HG03558 (cell line): ENCODE measurements at regions not wholly inside any gene's neighbourhood (a gene's known extent, or its start where the extent isn't known, plus 50 kb on each side); places are given as distances from the start of the nearest gene placed in this dataset.
"Not testable (repeated sequence)": the region's sequence is repeated elsewhere in the genome, so short reads cannot be mapped to it uniquely, and the experiment has no call there.

Experiments used
- ATAC-seq: cut with Tn5 transposase; IDR thresholded peaks from one replicate; pipeline ENCODE4 v1.9.1; 2021; ENCODE audit warnings: moderate number of reproducible peaks; ENCODE audit not compliant: unreplicated experiment; ENCODE audit errors: extremely low read depth

DNA sequence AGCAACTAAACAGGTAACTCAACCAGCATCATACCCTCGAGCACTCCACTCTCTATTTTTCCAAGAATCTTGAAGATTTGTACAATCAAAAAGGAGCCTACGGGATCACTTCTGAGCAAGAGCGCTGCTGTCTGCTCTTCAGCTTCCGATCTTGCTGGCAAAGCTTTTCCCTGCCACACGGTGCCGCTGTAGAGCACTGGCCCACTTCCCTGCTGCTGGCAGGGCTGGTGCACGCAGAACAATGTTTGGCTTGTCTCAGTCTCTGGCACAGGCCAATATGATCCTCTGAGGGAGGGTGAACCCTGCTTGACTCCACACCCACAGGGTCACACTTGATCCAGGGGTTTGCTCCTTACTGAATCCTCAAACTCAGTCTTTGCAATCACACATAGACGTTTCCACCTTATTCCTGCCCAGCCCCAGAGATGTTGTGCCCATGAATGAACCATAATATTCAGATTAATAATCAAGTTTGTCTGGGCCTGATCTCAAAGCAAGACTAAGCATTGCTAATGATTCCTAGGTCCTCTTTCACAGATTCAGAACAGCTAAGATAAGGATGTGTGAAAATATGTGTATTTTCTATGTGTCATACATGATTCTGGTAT is 536.6 kb downstream of the SOX6 start:
- ATAC-seq = no peak

DNA sequence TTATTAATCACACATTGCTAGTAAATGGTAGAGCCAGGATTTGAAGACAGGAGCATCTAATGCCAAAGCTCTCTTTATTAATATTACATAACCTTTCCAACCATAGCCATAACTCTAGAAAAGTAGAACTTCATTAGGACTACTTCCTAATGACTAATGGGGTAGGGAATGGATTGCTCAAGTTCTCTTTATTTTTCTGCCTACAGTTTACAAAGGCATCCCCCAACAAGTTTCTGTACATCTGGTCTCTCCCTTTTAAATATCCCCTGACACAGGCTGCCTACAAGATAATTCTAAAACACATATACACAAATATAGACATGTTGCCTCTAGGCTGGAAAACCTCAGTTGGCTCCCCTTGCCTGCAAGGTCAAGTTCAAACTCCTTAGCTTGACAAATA is 534.9 kb downstream of the SOX6 start:
- ATAC-seq = no peak

DNA sequence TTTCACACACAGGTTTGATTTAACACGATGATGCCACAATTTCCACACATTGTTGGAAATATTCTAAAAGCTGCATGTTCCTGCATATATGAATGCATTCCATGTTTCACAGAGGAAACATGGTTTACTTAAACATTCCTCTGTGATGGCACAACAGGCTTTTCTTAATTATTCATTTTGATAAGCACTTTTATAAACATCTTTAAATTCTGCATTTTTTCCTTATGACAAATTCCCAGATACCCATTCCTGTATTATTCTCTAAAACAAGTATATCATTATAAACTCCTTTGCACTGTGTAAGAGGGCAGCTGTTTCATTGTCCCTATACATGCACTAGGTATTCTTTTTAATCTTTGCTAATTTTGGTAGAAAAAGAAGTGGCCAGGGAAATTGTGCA is 532.3 kb downstream of the SOX6 start:
- ATAC-seq = no peak

DNA sequence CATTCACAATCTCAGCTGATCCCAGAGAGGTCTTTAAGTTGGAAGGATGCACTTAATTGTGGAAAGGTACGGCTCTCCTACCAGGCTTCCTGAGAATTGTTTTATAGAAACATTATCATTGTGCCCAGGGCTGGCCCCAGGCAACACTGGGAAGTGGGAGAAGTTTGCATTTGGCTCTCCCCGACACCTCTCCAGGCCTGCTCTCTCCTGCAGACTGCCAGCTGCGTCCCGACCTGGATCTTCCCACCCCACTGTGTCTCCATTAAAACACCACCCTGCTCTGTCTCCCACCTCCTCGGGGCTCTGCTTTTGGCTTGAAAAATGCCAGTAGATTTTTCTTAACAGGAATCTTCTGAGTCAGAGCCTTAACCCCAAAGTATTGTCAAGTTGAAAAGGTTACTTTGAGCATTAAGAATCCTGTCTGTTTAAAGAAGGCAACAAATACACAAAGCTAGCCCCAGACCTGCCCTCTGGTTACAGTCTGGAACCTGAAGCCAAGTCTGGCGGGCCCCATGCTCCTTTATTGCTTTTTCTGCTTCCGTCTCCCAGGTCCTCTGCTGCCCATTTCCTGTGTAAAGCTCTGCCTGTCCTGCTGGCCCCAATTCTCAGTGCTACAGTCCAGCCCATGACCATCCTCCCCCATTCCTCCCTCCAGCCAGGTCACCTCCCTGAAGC is 530.2 kb downstream of the SOX6 start:
- no peak for ATAC-seq

DNA sequence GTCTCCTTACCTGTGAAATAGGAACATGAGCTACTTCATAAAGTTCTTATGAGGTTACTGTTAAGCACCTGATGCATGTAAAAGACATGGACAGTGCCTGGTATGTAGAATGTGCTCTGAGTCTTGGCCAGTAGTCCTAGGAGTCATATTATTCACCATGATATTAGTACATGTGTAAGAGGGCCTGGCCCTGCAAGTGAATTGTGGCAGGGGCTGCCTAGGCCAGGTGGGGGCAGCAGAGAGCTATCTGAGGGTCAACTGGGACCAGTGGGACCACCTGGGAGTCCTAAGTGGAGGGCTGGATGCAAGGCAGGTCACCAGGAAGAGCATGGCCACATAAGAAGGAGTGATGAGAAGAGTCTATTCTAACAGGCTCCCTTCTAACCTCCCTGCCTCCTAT is 529.5 kb downstream of the SOX6 start:
- ATAC-seq = no peak

DNA sequence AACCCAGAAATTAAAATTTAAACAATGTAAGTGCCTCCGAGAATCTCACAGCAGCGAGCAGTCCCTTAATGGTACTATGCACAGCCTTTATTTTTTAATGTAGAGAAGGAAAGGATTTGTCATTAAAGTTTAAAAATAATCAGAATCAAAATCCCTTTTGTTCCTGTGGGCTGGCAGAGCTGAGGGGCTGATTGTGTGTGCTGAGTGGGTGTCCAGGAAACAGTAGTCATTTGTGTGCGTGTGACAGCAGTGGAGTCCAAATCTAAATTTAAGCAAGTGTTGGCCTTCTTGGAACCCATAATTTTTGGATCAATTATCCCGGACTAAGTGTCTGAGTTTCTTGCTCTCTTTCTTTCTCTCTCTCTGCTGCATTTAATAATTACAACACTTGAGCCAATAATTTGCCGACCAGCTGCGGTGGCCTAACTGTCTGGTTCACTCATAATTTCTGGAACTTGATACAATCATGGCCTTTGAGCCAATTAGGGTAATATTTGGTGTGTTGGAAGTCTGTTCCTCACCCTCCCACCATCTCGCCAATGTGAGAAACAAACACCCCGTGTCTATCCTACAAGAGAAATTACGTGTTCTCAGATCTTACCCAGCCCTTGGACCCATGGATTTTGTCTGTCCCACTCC is 528.0 kb downstream of the SOX6 start:
- no peak for ATAC-seq

DNA sequence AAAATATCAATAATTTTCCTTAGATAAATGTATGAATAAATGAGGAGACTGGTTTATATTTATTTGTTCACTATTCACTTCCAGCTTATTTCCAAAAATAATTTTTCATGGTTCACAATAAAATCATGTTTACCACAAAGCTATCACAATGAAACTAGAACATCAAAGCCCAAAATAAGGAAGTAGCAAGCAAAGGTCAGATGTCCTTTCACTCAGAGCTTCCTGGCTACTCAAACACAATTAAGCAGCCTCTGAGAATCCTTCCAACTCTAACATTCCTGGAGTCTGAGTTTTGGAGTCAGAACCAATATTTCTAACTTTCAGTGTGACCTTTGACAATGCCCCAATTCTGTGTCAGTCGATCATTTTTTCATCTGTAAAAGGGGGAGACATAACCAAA is 527.0 kb downstream of the SOX6 start:
- no peak for ATAC-seq

DNA sequence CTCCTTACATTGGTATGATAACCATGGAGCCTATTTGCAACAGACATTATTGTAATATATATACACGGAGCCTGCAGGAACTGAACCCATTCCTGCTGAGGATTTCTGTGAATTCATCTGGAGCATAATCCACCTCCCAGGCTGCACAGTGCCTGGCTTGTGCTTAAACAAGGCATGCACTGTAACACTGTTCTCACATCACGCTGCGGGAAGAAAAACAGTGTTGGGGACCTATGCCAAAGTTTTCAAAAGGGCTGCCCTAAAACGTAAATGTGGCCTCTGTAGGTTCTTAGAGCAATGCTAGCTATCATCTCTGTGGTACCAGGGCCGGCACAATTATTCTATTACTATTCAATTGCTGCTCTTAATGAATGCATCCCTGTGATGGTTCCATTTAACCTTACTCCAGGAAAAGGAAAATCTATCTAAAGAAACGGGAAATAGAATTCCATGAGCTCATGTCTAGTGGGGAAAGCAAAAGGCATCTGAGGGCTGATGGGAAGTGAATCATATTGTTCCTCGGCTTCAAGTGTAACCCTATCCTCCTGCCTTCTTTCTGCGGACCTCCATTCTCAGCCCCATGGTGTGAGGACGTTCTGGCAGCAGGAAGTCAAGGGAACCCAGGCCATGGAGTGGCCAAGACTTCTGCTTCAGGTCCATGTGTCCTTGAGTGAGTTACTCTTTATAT is 525.5 kb downstream of the SOX6 start:
- no peak for ATAC-seq

DNA sequence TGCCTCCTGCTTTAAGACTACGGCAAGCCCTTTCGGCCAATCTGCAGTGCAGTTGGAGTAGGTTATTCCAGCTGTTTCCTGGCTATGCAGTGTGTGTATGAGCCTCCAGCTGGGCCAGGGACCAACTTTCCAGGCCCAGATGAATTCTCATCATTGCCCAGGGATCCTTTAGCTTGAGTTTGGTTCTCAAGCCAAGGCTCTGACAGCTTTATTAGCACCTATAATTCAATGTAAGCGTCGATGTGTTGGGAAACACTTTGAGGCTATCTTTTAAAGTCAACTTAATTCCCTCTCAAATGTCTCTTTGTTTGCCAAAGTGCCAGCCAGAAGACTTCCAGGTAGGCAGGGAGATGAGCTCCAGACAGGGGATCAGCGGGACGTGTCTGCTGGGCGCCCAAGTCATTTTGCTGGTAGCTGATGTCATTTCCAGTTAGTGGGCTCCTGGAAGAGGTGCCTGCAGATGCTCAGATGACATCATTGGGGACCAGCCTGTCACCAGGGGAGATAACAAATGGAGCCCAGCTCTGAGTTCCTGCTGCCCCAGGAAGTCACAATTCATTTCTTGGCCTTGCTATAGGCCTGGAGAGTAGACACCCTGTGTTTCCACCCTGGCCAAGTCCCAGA is 520.4 kb downstream of the SOX6 start:
- no peak for ATAC-seq

DNA sequence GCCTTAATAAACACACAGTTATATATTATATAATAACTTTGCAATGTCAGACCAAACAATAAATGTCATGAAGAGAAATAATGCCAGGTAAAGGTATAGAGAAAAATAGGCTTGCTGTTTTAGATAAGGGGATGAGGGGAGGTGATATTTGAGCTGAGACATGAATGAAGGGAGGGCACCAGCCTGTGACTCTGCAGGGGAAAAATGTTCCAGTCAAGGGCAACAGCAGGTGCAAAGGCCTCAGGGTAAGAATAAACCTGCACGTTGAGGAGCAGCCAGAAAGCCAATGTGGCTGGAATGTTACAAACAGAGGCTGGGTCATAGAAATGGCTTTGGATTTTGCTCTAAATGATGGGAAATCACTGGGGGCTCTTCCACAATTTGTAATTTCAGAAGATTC is 519.6 kb downstream of the SOX6 start:
- no peak for ATAC-seq

DNA sequence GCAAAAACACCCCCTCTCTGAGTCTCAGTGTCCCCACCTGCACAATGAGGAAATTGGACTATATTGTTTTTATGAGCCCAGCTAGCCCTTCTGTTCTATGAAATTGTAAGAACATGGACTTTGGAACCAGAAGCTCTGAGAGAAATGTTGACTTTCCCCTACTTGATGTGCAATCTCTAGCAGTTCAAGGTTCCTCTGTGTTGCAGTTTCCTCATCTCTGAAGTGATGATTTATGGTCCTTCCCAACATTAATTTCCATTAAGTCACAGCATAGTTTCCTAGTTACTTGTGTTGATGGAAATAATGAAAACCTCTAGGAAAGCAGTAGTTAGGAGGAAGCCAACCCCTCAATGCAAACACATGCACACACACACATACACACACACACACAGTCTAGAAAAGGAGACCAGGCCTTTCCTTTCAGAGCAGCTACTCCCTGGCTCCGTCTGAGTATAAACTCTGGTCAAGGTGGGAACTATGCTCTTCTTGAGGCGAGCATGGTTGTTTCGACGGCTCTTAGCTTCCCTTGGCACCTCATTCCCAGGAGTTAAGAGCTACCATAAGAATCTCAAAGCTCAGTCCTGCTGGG is 518.4 kb downstream of the SOX6 start:
- no peak for ATAC-seq

DNA sequence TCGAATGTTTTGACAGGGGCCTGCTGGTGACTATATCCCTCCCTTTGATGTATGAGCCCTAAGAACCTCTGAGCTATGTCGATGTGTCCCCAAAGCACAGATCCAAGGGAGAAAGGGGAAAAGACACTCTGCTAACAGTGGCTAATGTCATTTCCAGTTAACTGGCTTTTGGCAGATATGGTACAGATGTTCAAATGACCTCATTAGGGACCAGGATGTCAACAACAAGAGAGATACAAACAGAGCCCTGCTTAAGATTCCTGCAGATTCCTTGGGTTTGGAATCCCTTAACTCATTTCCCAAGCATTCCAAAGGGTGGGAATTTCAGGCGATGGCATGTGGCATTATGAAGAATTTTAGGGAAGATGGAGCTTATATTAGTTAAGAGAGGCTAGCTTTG is 517.3 kb downstream of the SOX6 start:
- ATAC-seq = no peak

DNA sequence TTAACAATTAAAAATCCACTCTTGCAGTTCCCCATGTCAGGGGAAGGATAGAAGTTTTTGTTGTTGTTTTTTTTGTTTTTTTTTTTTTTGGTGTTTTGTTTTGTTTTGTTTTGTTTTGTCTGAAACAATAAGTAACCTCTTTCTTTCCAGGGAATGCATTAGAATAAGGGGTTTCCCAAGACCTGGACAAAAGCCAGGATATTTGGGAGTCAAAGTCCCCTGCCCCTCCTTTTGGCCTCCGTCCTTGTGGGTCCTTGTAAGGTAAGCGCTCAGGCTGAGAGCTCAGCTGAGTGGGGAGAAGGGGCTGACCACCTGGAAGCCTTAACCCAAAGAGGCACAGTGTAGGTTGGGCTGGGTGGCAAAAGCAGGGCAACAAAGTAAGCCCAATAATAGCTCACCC is 515.4 kb downstream of the SOX6 start:
- no peak for ATAC-seq

DNA sequence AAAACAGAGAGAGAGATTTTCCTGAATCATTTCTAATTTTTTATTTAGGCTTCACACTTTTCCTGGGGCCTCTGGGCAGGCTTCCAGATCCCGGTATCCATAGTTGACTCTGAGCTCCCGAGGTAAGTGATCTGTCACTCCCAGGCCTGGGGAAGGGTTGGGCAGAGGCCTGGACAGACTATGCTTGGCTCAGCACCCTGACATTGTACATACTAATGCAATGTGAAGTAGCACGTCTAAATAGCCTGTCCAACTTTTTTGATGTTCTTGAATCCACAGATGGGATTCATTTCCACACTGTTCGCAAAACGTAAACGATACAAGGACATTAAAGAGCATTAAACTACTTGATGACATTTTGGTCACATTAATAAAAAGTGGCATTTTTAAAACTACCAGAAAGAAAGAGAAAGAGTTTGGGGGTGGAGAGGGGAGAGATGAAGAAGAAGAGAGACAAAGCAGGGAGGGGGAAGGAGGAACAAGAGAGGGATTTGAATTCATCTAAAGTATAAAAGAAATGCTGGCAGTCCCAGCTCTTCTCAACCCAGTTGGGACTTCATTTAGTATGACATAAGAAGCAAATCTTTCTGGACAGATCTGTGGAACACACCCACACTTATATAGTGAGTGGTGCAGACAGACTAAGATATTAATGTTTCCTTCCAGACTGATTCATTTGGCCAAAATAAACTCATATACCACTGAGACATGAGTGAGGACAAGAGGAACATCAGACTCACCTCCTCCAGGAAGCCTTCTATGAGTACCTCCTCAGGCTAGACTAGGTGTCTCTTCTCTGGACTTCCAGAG is 514.2 kb downstream of the SOX6 start:
- ATAC-seq = no peak

DNA sequence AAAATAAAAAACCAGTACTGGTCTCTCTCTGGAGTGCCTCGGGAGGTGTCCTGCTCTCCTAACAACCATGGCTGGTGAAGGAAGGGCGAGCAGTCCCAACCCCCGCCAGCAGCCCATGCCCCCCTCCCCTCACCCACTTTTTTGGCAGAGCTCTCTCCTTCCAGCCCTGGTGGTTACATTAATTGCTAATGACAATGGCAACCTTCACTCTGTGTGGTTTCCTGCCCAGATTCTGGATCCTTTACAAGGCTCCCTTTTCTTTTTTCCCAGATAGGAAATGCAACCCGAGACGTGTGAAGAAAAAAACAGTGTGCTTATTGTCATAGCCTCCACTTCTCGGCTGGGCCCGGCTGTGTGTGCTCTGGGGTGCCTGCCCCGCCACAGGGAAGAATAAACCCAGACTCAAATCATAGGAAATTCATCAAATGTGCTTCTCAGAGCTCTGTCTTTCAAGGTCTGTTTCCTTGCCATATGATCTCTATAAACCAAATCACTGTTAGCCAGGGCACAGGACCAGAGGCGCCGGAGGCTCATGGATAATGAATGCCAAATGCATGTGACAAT is 513.0 kb downstream of the SOX6 start:
- ATAC-seq = no peak

DNA sequence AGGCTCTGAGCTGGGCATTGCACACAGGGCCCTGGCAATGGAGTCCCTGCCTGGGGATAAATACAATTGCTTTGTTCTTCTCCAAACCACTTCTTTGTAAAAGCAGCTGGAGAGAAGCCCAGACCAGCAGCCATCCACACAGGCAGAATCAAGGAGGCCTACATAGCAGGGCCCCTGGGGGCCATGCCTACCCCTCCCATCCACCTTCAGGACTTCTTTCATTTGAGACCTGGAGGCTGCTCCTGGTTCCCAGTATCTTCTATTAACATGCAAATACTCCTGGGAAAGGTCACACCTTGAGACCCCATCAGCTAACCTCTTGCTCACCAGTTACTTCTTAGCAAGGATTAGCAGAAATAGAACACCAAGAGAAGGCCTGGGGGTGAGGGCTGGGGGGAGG is 511.1 kb downstream of the SOX6 start:
- no peak for ATAC-seq

DNA sequence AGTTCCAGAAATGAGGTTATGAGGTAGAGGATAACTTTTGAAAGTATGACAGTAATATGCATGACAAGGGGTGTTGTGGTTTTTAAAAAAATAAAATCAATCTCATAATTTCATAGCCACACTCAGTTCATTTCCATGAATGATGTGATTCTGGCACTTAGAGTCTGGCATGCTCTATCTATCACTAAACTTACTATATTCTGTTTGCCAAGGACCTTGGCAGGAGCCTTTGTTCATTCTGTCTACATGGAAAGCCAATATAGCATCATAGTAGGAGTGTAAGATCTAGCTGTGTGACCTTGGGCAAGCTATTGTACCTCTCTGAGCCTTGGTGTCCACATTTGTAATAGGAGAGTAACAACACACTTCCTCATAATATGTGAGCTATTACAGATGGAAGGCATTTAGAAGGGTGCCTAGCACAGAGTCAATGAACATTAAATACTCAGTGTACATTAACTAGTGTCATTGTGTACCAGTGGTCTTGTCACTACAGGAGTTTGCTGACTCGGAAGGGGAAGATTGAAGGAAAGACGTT is 507.6 kb downstream of the SOX6 start:
- ATAC-seq = no peak

DNA sequence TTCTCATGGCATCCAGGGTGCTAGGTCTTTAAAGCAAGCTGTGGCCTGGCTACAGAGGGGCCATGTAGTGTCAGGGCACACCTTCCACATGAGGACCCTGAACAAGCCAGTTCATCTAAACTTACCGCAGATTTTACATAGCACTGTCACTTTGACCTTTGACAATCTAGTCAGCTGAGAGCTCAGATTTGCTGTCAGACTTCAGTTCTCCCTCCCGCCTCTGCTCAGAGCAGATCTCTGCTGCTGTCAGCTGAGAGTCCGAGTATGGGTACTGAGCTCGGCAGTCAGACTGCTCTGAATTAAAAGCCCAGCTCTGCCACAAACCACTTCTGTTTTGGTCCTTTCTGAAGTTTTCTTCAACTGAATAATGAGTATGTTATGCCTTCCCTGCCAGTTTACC is 507.1 kb downstream of the SOX6 start:
- ATAC-seq = no peak

DNA sequence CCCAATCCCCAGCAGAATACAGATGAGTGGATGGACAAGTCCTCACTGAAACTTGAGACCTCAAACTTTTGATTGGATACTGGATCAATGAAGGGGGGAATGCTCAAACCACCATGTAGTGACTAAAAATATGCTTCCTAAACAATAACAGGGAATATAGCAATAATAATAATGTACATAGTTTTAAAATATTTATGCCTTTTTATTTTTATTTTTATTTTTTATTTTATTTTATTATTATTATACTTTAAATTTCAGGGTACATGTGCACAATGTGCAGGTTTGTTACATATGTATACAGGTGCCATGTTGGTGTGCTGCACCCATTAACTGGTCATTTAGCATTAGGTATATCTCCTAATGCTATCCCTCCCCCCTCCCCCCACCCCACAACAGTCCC is 506.0 kb downstream of the SOX6 start:
- not testable (repeated sequence) for ATAC-seq
